WTC11 (cell line): ENCODE measurements at regions not wholly inside any gene's neighbourhood (a gene's known extent, or its start where the extent isn't known, plus 50 kb on each side); places are given as distances from the start of the nearest gene placed in this dataset.

ENCODE experiments used
- ATAC-seq: fragments of 200-7000 bp; cut with Tn5 transposase; 2 replicates; pipeline ENCODE4 v1.10.0; 2021; ENCODE audit warnings: mild to moderate bottlenecking, moderate library complexity
- CTCF ChIA-PET: fragments of 300-600 bp; sonication (Branson Sonifier 250); formaldehyde crosslinking; loops from one replicate; lab custom pipeline; 2021; ENCODE audit warnings: antibody characterized with exemption; lab: Charles Lee
- POLR2A ChIA-PET: fragments of 350-600 bp; sonication (Branson Sonifier 250); formaldehyde crosslinking; loops from one replicate; lab custom pipeline; 2021; ENCODE audit warnings: antibody characterized with exemption; lab: Charles Lee
- DNase-seq: peaks from one replicate; pipeline ENCODE4 v3.0.0; 2021; ENCODE audit warnings: low spot score
- H3K27ac Mint-ChIP-seq: 2 replicates; pipeline ENCODE4 v1.8.0; 2021; ENCODE audit warnings: mixed read lengths
- H3K27me3 Mint-ChIP-seq: 2 replicates; pipeline ENCODE4 v1.8.0; 2021; ENCODE audit warnings: low read depth, mild to moderate bottlenecking, moderate library complexity, mixed read lengths
- H3K36me3 Mint-ChIP-seq: 2 replicates; pipeline ENCODE4 v1.8.0; 2021; ENCODE audit warnings: mixed read lengths
- H3K4me1 Mint-ChIP-seq: 2 replicates; pipeline ENCODE4 v1.8.0; 2022; ENCODE audit warnings: mixed read lengths
- H3K4me3 Mint-ChIP-seq: 2 replicates; pipeline ENCODE4 v1.8.0; 2021; ENCODE audit warnings: mild to moderate bottlenecking, moderate library complexity, mixed read lengths
- H3K9me3 Mint-ChIP-seq: 2 replicates; pipeline ENCODE4 v1.8.0; 2021; ENCODE audit warnings: mixed read lengths
- CREB1 ChIP-seq: sonication (generic); formaldehyde crosslinking; IDR thresholded peaks from 2 replicates; pipeline ENCODE4 v1.8.0; 2023; ENCODE audit warnings: mild to moderate bottlenecking, missing genetic modification reagents
- CREM ChIP-seq: sonication (generic); formaldehyde crosslinking; IDR thresholded peaks from 2 replicates; pipeline ENCODE4 v1.8.1; 2022; ENCODE audit warnings: mild to moderate bottlenecking, missing genetic modification reagents, moderate library complexity
- ELF4 ChIP-seq: sonication (generic); formaldehyde crosslinking; IDR thresholded peaks from 2 replicates; pipeline ENCODE4 v1.8.1; 2022; ENCODE audit warnings: low read depth, mild to moderate bottlenecking, moderate library complexity, missing genetic modification reagents
- ESRRA ChIP-seq: sonication (generic); formaldehyde crosslinking; IDR thresholded peaks from 2 replicates; pipeline ENCODE4 v1.8.1; 2022; ENCODE audit warnings: mild to moderate bottlenecking, missing genetic modification reagents, borderline replicate concordance
- FOXK1 ChIP-seq: sonication (generic); formaldehyde crosslinking; IDR thresholded peaks from 2 replicates; pipeline ENCODE4 v1.8.0; 2022; ENCODE audit warnings: mild to moderate bottlenecking, moderate library complexity, missing genetic modification reagents
- JUN ChIP-seq: sonication (generic); formaldehyde crosslinking; IDR thresholded peaks from 2 replicates; pipeline ENCODE4 v1.8.0; 2023; ENCODE audit warnings: mild to moderate bottlenecking, missing genetic modification reagents
- NFATC4 ChIP-seq: fragments of 250-450 bp; sonication (Bioruptor Pico); IDR thresholded peaks from 2 replicates; pipeline ENCODE4 v1.9.0; 2021; ENCODE audit warnings: mild to moderate bottlenecking
- RELA ChIP-seq: sonication (generic); formaldehyde crosslinking; IDR thresholded peaks from 2 replicates; pipeline ENCODE4 v1.8.1; 2022; ENCODE audit warnings: missing genetic modification reagents, mild to moderate bottlenecking, borderline replicate concordance
- ZNF232 ChIP-seq: sonication (generic); formaldehyde crosslinking; IDR thresholded peaks from 2 replicates; pipeline ENCODE4 v1.8.0; 2022; ENCODE audit warnings: mild to moderate bottlenecking, missing genetic modification reagents
- TF ChIP-seq, protein P1 (sequence below): sonication (generic); formaldehyde crosslinking; IDR thresholded peaks from 2 replicates; pipeline ENCODE4 v1.8.1; 2022; ENCODE audit warnings: missing genetic modification reagents, borderline replicate concordance
- TF ChIP-seq, protein P2 (sequence below): sonication (generic); formaldehyde crosslinking; conservative IDR thresholded peaks from 2 replicates; pipeline ENCODE4 v1.8.1; 2023; ENCODE audit warnings: mild to moderate bottlenecking, low read depth, missing genetic modification reagents, moderate library complexity
- TF ChIP-seq, protein P3 (sequence below): sonication (generic); formaldehyde crosslinking; IDR thresholded peaks from 2 replicates; pipeline ENCODE4 v1.8.0; 2023; ENCODE audit warnings: missing genetic modification reagents, mild to moderate bottlenecking, borderline replicate concordance
- TF ChIP-seq, protein P4 (sequence below): sonication (generic); formaldehyde crosslinking; IDR thresholded peaks from 2 replicates; pipeline ENCODE4 v1.8.0; 2023; ENCODE audit warnings: mild to moderate bottlenecking, missing genetic modification reagents
- TF ChIP-seq, protein P5 (sequence below): sonication (generic); formaldehyde crosslinking; IDR thresholded peaks from 2 replicates; pipeline ENCODE4 v1.8.0; 2022; ENCODE audit warnings: mild to moderate bottlenecking, missing genetic modification reagents
- TF ChIP-seq, protein P6 (sequence below): fragments of 250-450 bp; sonication (Bioruptor Pico); IDR thresholded peaks from 2 replicates; pipeline ENCODE4 v1.8.0; 2021; ENCODE audit warnings: mild to moderate bottlenecking

DNA sequence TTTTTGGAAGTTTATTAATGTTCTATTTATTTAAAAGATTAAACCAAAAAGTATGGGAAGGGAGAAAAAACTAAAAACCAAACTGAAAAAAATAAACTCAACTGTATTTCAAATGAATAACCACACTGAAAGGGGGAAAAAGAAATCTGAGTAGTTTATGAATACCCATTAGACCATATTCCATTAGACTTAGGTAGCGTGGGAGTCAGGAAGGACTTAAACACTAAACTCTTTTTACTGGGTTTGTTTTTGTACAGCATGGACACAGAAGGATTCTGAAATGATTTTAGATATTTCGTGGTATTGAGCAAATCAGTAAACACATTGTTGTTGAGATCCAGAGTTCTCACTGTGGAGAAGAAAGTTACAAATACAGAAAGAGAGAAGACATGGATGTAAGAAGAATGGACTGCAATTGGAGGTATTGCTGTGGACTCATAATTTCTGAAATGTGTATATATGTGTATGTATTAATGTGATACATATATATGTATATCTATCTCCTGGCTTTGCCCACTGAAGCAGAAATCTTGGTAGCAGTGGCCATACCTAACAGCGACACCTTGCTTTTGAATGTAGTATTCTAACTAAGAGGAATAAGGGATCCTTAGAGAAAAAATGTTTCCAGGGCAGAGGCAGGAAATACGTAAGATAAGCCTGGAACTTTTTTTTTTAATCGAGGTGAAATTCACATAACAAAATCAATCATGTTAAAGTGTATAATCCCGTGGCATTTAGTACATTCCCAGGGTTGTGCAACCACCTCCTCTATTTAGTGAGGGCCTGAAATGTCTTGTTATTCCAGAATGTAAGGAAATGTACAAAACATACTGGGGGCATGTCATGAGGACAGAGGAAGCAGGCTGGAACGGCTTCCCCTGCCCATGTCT is 228.8 kb downstream of the SMARCA2 start:
- H3K4me1 Mint-ChIP-seq = peaks cover 50% of the 10 kb centered on the region
- no peak for ATAC-seq
- no peak overlapping the region for H3K4me3 Mint-ChIP-seq
- no peak for DNase-seq
- peaks cover 2% of the 10 kb centered on the region for H3K27me3 Mint-ChIP-seq
- H3K9me3 Mint-ChIP-seq = peaks cover 22% of the 10 kb centered on the region
- no peak overlapping the region for H3K27ac Mint-ChIP-seq
- CTCF ChIA-PET = interaction anchor here (0.9 kb wide), 1 partner anchor 9 kb away, joined by 4 read pairs; no protein-coding TSS in a partner anchor
- peaks cover 20% of the 10 kb centered on the region for H3K36me3 Mint-ChIP-seq
- POLR2A ChIA-PET = no interaction called here
- TF ChIP-seq JUN (no peak), NFATC4 (no peak), ESRRA (no peak), ELF4 (no peak), CREM (CRISPR knock-in tag) (no peak), FOXK1 (CRISPR knock-in tag) (no peak), ZNF232 (CRISPR knock-in tag) (no peak), RELA (CRISPR knock-in tag) (no peak), CREB1 (no peak)
- TF ChIP-seq, protein P1, sequence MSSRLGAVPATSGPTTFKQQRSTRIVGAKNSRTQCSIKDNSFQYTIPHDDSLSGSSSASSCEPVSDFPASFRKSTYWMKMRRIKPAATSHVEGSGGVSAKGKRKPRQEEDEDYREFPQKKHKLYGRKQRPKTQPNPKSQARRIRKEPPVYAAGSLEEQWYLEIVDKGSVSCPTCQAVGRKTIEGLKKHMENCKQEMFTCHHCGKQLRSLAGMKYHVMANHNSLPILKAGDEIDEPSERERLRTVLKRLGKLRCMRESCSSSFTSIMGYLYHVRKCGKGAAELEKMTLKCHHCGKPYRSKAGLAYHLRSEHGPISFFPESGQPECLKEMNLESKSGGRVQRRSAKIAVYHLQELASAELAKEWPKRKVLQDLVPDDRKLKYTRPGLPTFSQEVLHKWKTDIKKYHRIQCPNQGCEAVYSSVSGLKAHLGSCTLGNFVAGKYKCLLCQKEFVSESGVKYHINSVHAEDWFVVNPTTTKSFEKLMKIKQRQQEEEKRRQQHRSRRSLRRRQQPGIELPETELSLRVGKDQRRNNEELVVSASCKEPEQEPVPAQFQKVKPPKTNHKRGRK (CRISPR knock-in tag) = no peak
- TF ChIP-seq, protein P2, sequence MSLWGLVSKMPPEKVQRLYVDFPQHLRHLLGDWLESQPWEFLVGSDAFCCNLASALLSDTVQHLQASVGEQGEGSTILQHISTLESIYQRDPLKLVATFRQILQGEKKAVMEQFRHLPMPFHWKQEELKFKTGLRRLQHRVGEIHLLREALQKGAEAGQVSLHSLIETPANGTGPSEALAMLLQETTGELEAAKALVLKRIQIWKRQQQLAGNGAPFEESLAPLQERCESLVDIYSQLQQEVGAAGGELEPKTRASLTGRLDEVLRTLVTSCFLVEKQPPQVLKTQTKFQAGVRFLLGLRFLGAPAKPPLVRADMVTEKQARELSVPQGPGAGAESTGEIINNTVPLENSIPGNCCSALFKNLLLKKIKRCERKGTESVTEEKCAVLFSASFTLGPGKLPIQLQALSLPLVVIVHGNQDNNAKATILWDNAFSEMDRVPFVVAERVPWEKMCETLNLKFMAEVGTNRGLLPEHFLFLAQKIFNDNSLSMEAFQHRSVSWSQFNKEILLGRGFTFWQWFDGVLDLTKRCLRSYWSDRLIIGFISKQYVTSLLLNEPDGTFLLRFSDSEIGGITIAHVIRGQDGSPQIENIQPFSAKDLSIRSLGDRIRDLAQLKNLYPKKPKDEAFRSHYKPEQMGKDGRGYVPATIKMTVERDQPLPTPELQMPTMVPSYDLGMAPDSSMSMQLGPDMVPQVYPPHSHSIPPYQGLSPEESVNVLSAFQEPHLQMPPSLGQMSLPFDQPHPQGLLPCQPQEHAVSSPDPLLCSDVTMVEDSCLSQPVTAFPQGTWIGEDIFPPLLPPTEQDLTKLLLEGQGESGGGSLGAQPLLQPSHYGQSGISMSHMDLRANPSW (CRISPR knock-in tag) = no peak
- TF ChIP-seq, protein P3, sequence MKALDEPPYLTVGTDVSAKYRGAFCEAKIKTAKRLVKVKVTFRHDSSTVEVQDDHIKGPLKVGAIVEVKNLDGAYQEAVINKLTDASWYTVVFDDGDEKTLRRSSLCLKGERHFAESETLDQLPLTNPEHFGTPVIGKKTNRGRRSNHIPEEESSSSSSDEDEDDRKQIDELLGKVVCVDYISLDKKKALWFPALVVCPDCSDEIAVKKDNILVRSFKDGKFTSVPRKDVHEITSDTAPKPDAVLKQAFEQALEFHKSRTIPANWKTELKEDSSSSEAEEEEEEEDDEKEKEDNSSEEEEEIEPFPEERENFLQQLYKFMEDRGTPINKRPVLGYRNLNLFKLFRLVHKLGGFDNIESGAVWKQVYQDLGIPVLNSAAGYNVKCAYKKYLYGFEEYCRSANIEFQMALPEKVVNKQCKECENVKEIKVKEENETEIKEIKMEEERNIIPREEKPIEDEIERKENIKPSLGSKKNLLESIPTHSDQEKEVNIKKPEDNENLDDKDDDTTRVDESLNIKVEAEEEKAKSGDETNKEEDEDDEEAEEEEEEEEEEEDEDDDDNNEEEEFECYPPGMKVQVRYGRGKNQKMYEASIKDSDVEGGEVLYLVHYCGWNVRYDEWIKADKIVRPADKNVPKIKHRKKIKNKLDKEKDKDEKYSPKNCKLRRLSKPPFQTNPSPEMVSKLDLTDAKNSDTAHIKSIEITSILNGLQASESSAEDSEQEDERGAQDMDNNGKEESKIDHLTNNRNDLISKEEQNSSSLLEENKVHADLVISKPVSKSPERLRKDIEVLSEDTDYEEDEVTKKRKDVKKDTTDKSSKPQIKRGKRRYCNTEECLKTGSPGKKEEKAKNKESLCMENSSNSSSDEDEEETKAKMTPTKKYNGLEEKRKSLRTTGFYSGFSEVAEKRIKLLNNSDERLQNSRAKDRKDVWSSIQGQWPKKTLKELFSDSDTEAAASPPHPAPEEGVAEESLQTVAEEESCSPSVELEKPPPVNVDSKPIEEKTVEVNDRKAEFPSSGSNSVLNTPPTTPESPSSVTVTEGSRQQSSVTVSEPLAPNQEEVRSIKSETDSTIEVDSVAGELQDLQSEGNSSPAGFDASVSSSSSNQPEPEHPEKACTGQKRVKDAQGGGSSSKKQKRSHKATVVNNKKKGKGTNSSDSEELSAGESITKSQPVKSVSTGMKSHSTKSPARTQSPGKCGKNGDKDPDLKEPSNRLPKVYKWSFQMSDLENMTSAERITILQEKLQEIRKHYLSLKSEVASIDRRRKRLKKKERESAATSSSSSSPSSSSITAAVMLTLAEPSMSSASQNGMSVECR (CRISPR knock-in tag) = no peak
- TF ChIP-seq, protein P4, sequence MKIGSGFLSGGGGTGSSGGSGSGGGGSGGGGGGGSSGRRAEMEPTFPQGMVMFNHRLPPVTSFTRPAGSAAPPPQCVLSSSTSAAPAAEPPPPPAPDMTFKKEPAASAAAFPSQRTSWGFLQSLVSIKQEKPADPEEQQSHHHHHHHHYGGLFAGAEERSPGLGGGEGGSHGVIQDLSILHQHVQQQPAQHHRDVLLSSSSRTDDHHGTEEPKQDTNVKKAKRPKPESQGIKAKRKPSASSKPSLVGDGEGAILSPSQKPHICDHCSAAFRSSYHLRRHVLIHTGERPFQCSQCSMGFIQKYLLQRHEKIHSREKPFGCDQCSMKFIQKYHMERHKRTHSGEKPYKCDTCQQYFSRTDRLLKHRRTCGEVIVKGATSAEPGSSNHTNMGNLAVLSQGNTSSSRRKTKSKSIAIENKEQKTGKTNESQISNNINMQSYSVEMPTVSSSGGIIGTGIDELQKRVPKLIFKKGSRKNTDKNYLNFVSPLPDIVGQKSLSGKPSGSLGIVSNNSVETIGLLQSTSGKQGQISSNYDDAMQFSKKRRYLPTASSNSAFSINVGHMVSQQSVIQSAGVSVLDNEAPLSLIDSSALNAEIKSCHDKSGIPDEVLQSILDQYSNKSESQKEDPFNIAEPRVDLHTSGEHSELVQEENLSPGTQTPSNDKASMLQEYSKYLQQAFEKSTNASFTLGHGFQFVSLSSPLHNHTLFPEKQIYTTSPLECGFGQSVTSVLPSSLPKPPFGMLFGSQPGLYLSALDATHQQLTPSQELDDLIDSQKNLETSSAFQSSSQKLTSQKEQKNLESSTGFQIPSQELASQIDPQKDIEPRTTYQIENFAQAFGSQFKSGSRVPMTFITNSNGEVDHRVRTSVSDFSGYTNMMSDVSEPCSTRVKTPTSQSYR (CRISPR knock-in tag) = no peak
- TF ChIP-seq, protein P5, sequence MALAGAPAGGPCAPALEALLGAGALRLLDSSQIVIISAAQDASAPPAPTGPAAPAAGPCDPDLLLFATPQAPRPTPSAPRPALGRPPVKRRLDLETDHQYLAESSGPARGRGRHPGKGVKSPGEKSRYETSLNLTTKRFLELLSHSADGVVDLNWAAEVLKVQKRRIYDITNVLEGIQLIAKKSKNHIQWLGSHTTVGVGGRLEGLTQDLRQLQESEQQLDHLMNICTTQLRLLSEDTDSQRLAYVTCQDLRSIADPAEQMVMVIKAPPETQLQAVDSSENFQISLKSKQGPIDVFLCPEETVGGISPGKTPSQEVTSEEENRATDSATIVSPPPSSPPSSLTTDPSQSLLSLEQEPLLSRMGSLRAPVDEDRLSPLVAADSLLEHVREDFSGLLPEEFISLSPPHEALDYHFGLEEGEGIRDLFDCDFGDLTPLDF (CRISPR knock-in tag) = no peak
- TF ChIP-seq, protein P6, sequence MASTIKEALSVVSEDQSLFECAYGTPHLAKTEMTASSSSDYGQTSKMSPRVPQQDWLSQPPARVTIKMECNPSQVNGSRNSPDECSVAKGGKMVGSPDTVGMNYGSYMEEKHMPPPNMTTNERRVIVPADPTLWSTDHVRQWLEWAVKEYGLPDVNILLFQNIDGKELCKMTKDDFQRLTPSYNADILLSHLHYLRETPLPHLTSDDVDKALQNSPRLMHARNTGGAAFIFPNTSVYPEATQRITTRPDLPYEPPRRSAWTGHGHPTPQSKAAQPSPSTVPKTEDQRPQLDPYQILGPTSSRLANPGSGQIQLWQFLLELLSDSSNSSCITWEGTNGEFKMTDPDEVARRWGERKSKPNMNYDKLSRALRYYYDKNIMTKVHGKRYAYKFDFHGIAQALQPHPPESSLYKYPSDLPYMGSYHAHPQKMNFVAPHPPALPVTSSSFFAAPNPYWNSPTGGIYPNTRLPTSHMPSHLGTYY (CRISPR knock-in tag) = no peak
